ENCODE measurements at regions not wholly inside any gene's neighbourhood (a gene's known extent, or its start where the extent isn't known, plus 50 kb on each side); places are given as distances from the start of the nearest gene placed in this dataset.

DNA sequence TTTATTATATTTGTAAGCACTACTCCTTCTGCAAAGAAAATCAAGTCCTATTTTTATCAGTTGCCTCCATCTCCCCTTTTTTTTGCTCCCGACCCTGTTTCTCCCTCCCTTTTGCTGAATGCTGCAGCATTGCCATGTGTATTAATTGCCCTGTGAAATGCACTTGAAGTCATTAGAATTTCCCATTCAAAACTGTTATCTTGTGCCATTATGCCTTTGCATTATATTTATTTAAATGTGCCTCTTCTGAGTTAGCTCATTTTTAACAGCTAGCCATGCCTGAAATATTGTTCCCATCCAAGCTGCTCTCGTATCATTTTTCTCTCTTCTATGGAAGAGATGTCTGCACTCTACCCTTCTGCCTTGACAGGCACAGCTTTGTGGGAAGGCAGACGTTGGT, 404.0 kb upstream of the PLXNA2 start:
- DNase-seq, result no peak

- peak; percentile 92 for DNase-seq
Measured at GRCh38 chr1:208652296-208653160, 408.3 kb upstream of the PLXNA2 start.

DNA sequence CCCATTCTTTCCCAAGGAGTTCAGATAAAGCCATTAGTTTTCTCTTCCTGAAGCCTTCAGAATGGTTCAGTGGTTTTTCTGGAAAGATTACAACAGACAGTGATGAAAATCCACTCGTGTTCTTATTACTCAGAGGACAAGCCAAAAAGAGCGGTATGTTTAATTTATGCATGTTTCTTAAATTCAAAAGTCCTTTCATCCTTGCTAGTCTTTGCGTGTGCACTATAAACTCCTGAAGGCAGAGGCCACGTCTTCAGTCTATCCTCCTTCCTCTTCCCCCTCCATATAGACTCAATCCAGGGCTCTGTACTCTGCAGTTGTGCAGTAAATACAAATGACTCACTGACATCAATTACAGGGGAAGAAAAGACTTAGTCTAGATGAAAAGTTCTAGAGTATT, 409.2 kb upstream of the PLXNA2 start:
- peak; percentile 22 for DNase-seq

DNA sequence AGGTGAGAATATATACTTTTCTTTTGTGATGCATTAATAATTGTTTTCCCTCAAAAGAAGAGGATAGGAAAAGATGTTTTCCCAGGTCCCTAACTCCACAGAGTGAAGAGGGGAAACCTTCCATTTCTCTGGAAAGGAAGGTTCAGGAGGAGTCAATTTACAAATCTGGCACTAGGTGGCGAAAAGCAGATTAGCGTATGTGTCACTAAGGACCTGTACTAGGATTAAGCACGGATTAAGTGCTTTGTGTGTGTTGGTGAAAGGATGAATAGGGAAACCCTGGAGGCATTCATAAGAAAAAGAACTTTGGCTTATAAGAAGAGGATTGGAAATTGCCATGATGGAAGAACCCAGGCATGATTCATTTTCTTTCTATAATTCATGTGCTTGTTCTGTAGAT, 410.1 kb upstream of the PLXNA2 start:
- DNase-seq, result peak; percentile 44

GRCh38 chr1:208665936-208666335, 421.8 kb upstream of the PLXNA2 start:
- no peak for DNase-seq

- peak; percentile 17 for DNase-seq
Measured at GRCh38 chr1:208668991-208669390, 424.8 kb upstream of the PLXNA2 start.

GRCh38 chr1:208670778-208671177, 426.6 kb upstream of the PLXNA2 start:
- no peak for DNase-seq

DNA sequence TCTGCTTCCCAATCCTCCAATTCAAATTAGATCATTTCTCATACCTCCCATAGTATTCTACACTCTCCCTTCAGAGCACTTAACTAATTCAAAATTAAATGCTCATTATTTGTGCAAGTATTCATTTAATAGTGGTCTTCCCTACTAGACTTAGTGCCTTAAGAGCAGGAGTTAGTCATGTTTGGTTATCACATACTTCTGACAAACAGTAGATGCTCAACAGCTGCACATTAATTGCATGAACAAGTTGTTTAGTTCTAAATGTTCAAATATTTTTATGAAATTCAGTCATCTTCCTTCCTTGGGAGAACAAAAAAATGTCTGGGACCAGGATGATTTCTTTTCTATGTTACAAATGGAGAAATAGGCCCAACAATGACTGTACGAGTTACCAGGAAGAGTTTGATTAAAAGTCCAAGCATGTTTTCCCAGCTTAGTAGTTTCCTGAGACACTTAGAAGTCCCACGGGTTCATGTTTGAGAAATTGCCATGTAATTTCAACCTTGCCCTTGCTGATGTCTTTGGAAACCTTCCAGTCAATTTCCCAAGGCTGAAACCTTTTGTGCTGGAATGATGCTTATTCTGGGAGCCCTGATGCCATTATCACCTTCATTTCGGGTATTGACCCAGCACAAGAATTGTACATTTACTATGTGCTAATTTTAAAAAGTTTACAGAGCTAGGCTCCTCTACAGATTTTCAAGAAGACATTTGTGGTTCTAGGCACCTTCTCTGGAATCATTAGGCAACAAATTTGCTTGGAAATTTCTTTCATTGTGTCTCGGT, 437.9 kb upstream of the PLXNA2 start:
- peak; percentile 16 for DNase-seq

DNA sequence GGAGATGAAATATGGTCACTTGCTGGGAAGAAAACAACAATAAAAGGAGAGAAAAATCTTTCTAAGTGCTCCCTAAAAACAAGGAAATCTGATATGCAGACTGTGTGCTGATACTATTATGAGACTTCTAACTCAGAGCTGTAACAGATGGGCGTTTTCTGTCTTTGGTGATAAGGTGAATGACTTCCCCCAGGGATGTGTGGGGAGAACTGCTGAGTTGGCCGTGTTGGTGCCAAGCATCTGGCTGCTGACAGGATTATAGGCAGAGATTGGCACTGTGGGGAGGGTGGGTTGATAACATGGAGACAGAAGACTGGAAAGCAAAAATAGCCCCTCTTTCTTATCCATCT, 438.5 kb upstream of the PLXNA2 start:
- no peak for DNase-seq

DNA sequence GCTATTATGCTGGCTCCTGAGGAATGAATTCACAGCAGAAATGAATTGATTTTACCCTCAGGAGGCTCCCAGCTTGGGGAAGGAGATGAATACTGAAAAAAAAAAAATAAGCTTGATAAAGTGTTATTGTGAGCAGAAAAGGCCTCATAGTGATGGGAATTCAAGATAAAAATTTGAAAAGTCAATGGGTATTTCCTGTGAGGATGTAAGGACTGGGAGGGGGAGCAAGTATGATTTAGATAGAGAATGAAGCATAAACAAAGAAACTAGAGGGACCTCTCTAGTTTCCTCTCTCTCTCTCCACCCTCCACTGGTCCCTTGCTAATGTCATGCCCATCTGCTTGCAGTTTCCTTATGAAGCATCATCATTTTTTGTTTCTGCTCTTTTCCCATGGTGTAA, 439.0 kb upstream of the PLXNA2 start:
- no peak for DNase-seq

- no peak for DNase-seq
Measured at GRCh38 chr1:208684192-208684591, 440.0 kb upstream of the PLXNA2 start.

- no peak for DNase-seq
Measured at GRCh38 chr1:208686592-208686991, 442.4 kb upstream of the PLXNA2 start.

DNA sequence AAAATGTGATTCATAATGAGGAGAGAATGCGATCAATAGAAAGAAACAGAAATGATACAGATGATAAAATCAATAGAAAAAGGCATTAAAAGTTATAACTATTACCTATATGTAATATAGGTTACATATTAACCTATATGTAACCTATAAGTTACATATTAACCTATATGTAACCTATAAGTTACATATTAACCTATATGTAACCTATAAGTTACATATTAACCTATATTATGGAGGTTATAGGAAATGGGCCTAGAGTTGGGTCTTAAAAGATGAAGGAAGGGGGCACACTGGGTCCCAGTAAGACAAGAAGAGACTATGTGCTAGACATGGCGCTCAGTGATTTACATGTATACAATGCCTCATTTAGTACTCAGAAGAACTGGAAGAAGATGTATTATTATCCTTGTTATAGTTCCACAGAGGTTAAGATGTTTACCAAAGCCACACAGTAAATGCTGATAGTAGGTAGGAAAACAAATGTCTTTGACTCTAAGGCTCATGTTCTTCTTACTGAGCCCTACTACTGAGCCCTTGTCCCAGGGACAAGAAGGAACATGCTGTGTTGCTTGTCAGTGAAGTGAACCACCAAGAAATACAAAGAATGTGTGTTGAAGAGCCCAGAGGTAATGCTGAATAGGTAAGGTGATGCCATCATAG, 444.6 kb upstream of the PLXNA2 start:
- no peak for DNase-seq

DNA sequence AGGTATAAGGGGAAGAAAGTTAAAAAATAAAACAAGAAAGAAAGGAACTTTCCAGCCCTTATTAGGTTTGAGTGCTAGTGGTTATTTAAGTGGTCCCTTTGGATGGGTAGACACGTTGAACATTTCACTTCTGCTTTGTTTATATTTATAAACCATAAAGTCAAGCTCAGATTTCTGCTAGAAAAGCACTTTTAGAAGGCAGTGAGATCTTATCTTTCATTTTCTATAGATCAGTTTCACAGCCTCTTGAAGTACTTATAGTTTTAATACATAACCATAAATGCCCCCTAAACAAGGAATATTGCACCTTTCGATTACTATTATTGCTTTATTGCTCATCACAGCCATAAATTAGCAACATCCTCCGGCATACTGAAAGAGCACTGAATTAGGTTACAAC, 446.8 kb upstream of the PLXNA2 start:
- DNase-seq, result no peak

DNA sequence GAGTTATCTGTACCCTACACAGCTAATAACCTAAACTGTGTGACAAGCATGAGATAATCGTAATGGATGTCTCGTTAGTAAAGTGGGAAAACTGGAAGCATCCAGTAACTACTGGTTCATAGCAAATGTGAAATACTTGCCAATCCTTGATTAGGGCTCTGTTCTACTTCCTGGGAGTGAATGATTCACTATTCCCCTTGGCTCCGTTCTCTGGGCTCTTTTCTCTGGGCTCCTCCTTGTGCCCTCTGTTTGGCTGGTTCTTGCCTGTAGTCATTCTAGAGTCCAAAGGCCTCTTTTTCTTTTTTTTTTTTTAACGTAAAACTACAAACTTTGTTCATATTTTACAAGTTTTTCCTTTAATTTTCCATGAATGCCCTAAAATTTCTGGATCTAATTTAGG, 465.8 kb upstream of the PLXNA2 start:
- no peak for DNase-seq

DNA sequence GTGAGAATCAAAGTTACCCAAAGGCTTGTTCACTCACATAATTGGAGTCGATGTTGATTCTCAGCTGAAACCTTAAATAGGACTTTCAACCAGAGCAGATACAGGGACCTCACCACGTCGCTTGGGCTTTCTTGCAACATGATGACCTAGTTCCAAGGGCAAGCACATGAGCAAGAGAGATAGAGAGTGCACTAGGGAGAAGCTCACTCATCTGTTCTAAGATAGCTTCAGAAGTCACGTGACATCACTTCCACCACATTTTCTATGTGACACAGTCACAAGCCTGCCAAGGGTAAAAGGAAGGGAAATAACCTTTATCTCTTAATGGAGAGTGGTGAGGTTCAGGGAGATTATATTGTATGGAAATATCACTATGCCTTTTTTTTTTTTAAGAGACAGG, 470.1 kb upstream of the PLXNA2 start:
- no peak for DNase-seq

DNA sequence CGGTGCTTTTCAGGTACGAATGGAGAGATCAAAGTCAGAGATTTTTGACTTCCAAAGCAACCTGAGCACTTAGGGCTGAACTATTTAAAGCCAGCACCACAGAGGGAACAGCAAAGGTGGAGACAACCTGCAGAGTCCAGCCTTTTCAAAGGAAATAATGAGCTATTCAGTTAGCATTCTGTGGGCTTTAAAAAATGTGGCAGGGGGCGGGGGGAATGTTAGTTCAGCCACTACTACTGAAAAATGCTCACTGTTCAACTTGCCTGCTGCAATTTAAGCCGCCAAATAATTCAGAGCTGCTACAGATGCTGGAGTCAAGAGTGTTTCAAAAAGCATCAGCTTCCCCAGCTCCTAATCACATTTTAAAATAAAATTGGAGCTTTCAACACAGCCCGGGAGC, 473.3 kb upstream of the PLXNA2 start:
- no peak for DNase-seq

DNA sequence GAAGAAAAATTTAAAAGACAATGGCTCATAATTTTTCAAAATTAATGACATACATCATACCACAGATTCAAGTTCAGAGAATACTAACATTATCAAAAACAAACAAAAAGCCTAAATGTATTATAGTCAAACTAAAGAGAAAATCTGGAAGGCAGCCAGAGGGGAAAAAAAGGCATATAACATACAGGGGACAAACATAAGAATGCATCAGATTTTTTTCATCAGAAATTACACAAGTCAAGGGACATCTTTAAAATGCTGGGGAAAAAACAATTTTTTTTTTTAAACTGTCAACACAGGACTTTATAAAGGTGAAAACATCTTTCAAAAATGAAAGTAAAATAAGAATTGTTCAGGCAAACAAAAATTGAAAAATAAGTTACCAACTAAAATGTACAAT, 478.4 kb upstream of the PLXNA2 start:
- DNase-seq, result no peak

- DNase-seq, result no peak
Measured at GRCh38 chr1:208724079-208724478, 479.9 kb upstream of the PLXNA2 start.

DNA sequence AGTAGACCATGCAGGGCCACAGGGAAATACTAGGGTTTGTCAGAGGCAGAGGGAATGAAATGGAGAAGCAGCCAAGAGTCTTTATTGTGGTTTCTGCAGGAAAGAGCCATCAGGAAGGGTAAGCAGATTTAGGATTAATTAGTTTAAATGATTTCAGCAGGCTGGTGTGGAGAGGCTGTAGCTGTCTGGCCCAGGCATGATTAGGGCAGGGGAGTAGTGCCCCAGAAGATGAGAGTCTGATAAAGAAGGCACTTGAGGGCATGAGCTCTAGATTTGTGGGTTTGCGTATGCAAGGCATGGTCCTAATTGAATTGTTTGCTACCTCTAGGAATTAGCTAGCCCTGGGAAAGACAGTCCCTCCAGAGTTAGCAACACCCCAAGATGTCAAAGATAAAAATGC, 484.6 kb upstream of the PLXNA2 start:
- DNase-seq, result no peak

- peak; percentile 63 for DNase-seq
Measured at GRCh38 chr1:208731981-208732821, 488.0 kb upstream of the PLXNA2 start.

- DNase-seq, result no peak
Measured at GRCh38 chr1:208737161-208737560, 493.0 kb upstream of the PLXNA2 start.

- DNase-seq, result no peak
Measured at GRCh38 chr1:208737922-208738321, 493.7 kb upstream of the PLXNA2 start.

All from eye (tissue), 1 donor.